Liver (tissue), 3 donors: ENCODE measurements at regions not wholly inside any gene's neighbourhood (a gene's known extent, or its start where the extent isn't known, plus 50 kb on each side); places are given as distances from the start of the nearest gene placed in this dataset.

Experiments used
- EGR1 ChIP-seq, 2 donors: IDR thresholded peaks; 2 replicates each; pipeline ENCODE4 v1.6.1; 2016 to 2018; ENCODE audit warnings: antibody characterized with exemption in 2 of 2, low read depth in 2 of 2
- FOXA1 ChIP-seq: IDR thresholded peaks from 2 replicates; pipeline ENCODE4 v1.6.1; 2016; ENCODE audit warnings: antibody characterized with exemption
- GABPA ChIP-seq, 2 donors: IDR thresholded peaks in 1 of 2; conservative IDR thresholded peaks in 1 of 2; 2 replicates each; pipeline ENCODE4 v1.6.1; 2016; ENCODE audit warnings: antibody characterized with exemption in 2 of 2, mild to moderate bottlenecking in 1 of 2, moderate library complexity in 1 of 2
- HNF4A ChIP-seq, 2 donors: conservative IDR thresholded peaks; 2 replicates each; pipeline ENCODE4 v1.6.1; 2016; ENCODE audit warnings: antibody characterized with exemption in 2 of 2, mild to moderate bottlenecking in 2 of 2
- JUND ChIP-seq, 2 donors: IDR thresholded peaks; 2 replicates each; pipeline ENCODE4 v1.6.1; 2016; ENCODE audit warnings: antibody characterized with exemption in 2 of 2
- RAD21 ChIP-seq, 2 donors: IDR thresholded peaks; 2 replicates each; pipeline ENCODE4 v1.6.1; 2016; ENCODE audit warnings: antibody characterized with exemption in 2 of 2, mild to moderate bottlenecking in 2 of 2
- RXRA ChIP-seq, 2 donors: IDR thresholded peaks; 2 replicates each; pipeline ENCODE4 v1.6.1; 2017 to 2018; ENCODE audit warnings: antibody characterized with exemption in 2 of 2, mild to moderate bottlenecking in 1 of 2
- SP1 ChIP-seq: IDR thresholded peaks from 2 replicates; pipeline ENCODE4 v1.6.1; 2018; ENCODE audit warnings: antibody characterized with exemption, mild to moderate bottlenecking
- TAF1 ChIP-seq: conservative IDR thresholded peaks from 2 replicates; pipeline ENCODE4 v1.6.1; 2016; ENCODE audit warnings: antibody characterized with exemption, mild to moderate bottlenecking
- TF ChIP-seq, protein P1 (sequence below): fragments of 150-350 bp; IDR thresholded peaks from 2 replicates; pipeline ENCODE4 v1.5.1; 2017; ENCODE audit warnings: improper control_type of control experiment, low read depth, low read length; ENCODE audit not compliant: missing input control
- TF ChIP-seq, protein P2 (sequence below): IDR thresholded peaks from 2 replicates; pipeline ENCODE4 v1.6.1; 2016; ENCODE audit warnings: antibody characterized with exemption
- TF ChIP-seq, protein P3 (sequence below): IDR thresholded peaks from 2 replicates; pipeline ENCODE4 v1.6.1; 2016; ENCODE audit warnings: antibody characterized with exemption
- TF ChIP-seq, protein P4 (sequence below): IDR thresholded peaks from 2 replicates; pipeline ENCODE4 v1.6.1; 2016; ENCODE audit warnings: antibody characterized with exemption, mild to moderate bottlenecking
- donor health status: healthy.
- donor health status: healthy.

DNA sequence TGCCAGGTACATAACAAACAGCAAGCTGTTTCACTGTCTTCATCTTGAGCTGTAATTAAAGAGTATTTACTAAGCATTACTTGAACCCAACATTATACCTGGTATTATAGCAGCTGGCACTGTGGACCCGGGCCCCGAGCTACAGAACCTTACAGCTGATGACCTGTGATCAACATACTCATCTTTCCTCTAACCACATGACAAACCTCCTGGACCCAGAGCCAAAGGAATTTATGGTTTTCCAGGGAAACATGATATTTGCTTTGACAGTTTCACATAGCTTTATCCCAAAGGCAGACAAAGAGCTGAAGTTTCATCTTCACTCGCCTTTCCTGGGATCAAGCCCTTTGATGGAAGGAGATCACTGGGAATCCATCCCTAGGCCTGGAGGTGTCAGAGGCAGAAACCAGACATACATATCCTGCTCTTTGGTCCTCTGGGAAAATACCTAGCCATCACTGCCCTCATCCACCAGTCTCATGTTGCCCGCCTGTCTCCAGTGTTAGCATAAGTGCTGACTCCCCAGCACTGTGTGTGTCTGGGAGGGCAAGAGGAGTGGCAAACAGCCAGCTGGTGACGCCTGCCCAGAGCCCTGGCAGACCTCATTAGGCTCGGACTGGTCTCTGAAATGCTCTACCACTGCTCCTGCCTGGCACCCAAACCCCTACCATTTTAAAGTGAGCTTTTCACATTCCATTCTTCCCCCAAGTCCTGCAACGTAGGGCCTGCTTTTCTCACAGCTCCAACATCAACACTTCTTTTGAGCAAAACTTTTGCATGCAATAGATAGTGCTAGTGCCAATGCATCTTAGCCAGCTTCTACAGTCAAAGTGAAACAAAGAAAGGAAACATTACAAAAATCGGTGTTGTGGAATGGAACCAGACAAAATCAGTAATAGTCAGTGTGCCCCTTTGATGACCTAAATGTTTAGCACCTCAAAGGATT, 138.8 kb upstream of the CTAGE1 start:
- TF ChIP-seq JUND (IDR thresholded peaks at IDR 0.05) = peak in 1 of 2 donors; percentile 32
- TF ChIP-seq, protein P1, sequence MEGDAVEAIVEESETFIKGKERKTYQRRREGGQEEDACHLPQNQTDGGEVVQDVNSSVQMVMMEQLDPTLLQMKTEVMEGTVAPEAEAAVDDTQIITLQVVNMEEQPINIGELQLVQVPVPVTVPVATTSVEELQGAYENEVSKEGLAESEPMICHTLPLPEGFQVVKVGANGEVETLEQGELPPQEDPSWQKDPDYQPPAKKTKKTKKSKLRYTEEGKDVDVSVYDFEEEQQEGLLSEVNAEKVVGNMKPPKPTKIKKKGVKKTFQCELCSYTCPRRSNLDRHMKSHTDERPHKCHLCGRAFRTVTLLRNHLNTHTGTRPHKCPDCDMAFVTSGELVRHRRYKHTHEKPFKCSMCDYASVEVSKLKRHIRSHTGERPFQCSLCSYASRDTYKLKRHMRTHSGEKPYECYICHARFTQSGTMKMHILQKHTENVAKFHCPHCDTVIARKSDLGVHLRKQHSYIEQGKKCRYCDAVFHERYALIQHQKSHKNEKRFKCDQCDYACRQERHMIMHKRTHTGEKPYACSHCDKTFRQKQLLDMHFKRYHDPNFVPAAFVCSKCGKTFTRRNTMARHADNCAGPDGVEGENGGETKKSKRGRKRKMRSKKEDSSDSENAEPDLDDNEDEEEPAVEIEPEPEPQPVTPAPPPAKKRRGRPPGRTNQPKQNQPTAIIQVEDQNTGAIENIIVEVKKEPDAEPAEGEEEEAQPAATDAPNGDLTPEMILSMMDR = no peak
- TF ChIP-seq HNF4A (conservative IDR thresholded peaks at IDR 0.05) = peak; percentile 43 to 68
- TF ChIP-seq, protein P2, sequence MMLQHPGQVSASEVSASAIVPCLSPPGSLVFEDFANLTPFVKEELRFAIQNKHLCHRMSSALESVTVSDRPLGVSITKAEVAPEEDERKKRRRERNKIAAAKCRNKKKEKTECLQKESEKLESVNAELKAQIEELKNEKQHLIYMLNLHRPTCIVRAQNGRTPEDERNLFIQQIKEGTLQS = no peak
- TF ChIP-seq, protein P3, sequence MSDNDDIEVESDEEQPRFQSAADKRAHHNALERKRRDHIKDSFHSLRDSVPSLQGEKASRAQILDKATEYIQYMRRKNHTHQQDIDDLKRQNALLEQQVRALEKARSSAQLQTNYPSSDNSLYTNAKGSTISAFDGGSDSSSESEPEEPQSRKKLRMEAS = peak; percentile 47
- TF ChIP-seq TAF1 = no peak
- TF ChIP-seq GABPA (IDR thresholded peaks at IDR 0.05 in 1 of 2, conservative IDR thresholded peaks at IDR 0.05 in 1 of 2) = no peak
- peak; percentile 19 for TF ChIP-seq SP1
- TF ChIP-seq RAD21 (IDR thresholded peaks at IDR 0.05) = peak; percentile 54 to 62
- TF ChIP-seq FOXA1 = no peak
- TF ChIP-seq, protein P4, sequence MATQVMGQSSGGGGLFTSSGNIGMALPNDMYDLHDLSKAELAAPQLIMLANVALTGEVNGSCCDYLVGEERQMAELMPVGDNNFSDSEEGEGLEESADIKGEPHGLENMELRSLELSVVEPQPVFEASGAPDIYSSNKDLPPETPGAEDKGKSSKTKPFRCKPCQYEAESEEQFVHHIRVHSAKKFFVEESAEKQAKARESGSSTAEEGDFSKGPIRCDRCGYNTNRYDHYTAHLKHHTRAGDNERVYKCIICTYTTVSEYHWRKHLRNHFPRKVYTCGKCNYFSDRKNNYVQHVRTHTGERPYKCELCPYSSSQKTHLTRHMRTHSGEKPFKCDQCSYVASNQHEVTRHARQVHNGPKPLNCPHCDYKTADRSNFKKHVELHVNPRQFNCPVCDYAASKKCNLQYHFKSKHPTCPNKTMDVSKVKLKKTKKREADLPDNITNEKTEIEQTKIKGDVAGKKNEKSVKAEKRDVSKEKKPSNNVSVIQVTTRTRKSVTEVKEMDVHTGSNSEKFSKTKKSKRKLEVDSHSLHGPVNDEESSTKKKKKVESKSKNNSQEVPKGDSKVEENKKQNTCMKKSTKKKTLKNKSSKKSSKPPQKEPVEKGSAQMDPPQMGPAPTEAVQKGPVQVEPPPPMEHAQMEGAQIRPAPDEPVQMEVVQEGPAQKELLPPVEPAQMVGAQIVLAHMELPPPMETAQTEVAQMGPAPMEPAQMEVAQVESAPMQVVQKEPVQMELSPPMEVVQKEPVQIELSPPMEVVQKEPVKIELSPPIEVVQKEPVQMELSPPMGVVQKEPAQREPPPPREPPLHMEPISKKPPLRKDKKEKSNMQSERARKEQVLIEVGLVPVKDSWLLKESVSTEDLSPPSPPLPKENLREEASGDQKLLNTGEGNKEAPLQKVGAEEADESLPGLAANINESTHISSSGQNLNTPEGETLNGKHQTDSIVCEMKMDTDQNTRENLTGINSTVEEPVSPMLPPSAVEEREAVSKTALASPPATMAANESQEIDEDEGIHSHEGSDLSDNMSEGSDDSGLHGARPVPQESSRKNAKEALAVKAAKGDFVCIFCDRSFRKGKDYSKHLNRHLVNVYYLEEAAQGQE = peak; percentile 71
- peak in 1 of 2 donors; percentile 14 for TF ChIP-seq EGR1 (IDR thresholded peaks at IDR 0.05; ENCODE audit: low read depth in 2 of 2)
- peak; percentile 45 to 79 for TF ChIP-seq RXRA (IDR thresholded peaks at IDR 0.05)
